ENCODE measurements at regions not wholly inside any gene's neighbourhood (a gene's known extent, or its start where the extent isn't known, plus 50 kb on each side); places are given as distances from the start of the nearest gene placed in this dataset.

- TF ChIP-seq EZH2 (IDR thresholded peaks at IDR 0.05; ENCODE audit: insufficient read depth, poor library complexity, severe bottlenecking) (no peak), EZH2phosphoT487 (IDR thresholded peaks at IDR 0.05; ENCODE audit: insufficient read depth, low read depth) (no peak)
Measured at GRCh38 chr4:41814565-41814964, 66.0 kb upstream of the PHOX2B start.

Measured in GM23248 (cell line).